GM12878 (cell line): ENCODE measurements at regions not wholly inside any gene's neighbourhood (a gene's known extent, or its start where the extent isn't known, plus 50 kb on each side); places are given as distances from the start of the nearest gene placed in this dataset.

Experiments
- ATAC-seq: fragments of 200-7000 bp; cut with Tn5 transposase; 3 replicates; pipeline ENCODE4 v1.9.1; 2020; ENCODE audit warnings: mild to moderate bottlenecking, moderate library complexity
- BruUV-seq: library from RNA; stranded (reverse); fragments of 400-500 nt; replicated peaks from 2 replicates; lab custom pipeline; 2021; lab: Mats Ljungman, UMichigan
- CTCF ChIA-PET: fragments of 300-600 bp; sonication (Branson Sonifier 250); formaldehyde crosslinking; extraction: SDS; loops from one replicate; lab custom pipeline; 2021; ENCODE audit warnings: inconsistent platforms; lab: Yijun Ruan, JAX
- POLR2A ChIA-PET: fragments of 350-600 bp; formaldehyde crosslinking; extraction: SDS; loops from one replicate; lab custom pipeline; 2021; ENCODE audit warnings: inconsistent platforms; lab: Charles Lee
- RAD21 ChIA-PET: fragments of 300-600 bp; sonication (Branson Sonifier 250); formaldehyde crosslinking; loops from one replicate; lab custom pipeline; 2023; ENCODE audit warnings: antibody characterized with exemption; ENCODE audit not compliant: unreplicated experiment; lab: Charles Lee
- SMC1A ChIA-PET: fragments of 300-600 bp; sonication (Branson Sonifier 250); formaldehyde crosslinking; loops from one replicate; lab custom pipeline; 2023; ENCODE audit not compliant: unreplicated experiment, uncharacterized antibody; lab: Charles Lee
- DNase-seq: peaks from one replicate; pipeline ENCODE4 v3.0.0-alpha.2; 2011; ENCODE audit warnings: low read depth, low spot score
- FAIRE-seq: peaks from 3 replicates; lab custom pipeline; 2011; peaks lifted over from hg19 to GRCh38; lab: Jason Lieb, UNC
- H2AFZ ChIP-seq: 2 replicates; pipeline ENCODE4 v1.6.0; 2011; ENCODE audit warnings: low read depth, low read length, control low read depth; ENCODE audit not compliant: control insufficient read depth
- H3K27ac ChIP-seq: 2 replicates; pipeline ENCODE4 v1.5.1; 2011; ENCODE audit warnings: control low read depth; ENCODE audit not compliant: control insufficient read depth, insufficient read depth
- H3K27me3 ChIP-seq, 2 experiments: replicated peaks in 1 of 2; 2 replicates each; pipeline versions ENCODE4 v1.6.0 to v1.6.1; 2011; ENCODE audit warnings: low read length in 1 of 2; ENCODE audit not compliant: control insufficient read depth in 2 of 2, insufficient read depth in 2 of 2
- H3K36me3 ChIP-seq, 2 experiments: 2 replicates each; pipeline ENCODE4 v1.5.1; 2011; ENCODE audit warnings: low read length in 1 of 2; ENCODE audit not compliant: control insufficient read depth in 2 of 2, insufficient read depth in 2 of 2
- H3K4me1 ChIP-seq: 2 replicates; pipeline ENCODE4 v1.6.1; 2011; ENCODE audit warnings: mild to moderate bottlenecking, low read length, moderate library complexity, mixed read lengths; ENCODE audit not compliant: control insufficient read depth, insufficient read depth
- H3K4me2 ChIP-seq: 2 replicates; pipeline ENCODE4 v1.6.0; 2011; ENCODE audit warnings: control low read depth; ENCODE audit not compliant: control insufficient read depth, insufficient read depth
- H3K4me3 ChIP-seq: fragments of 200-600 bp; sonication (generic); 2 replicates; pipeline ENCODE4 v1.5.1; 2016
- H3K79me2 ChIP-seq: 2 replicates; pipeline ENCODE4 v1.6.0; 2011; ENCODE audit warnings: low read length; ENCODE audit not compliant: control insufficient read depth, insufficient read depth
- H3K9ac ChIP-seq: 2 replicates; pipeline ENCODE4 v1.8.0; 2011; ENCODE audit warnings: low read length, control low read depth, mixed read lengths; ENCODE audit not compliant: control insufficient read depth, insufficient read depth
- H3K9me3 ChIP-seq: replicated peaks from 3 replicates; pipeline ENCODE4 v1.5.1; 2011; ENCODE audit warnings: mild to moderate bottlenecking, low read length; ENCODE audit not compliant: control insufficient read depth, insufficient read depth
- H4K20me1 ChIP-seq: 2 replicates; pipeline ENCODE4 v1.6.0; 2011; ENCODE audit not compliant: control insufficient read depth, insufficient read depth
- CREM ChIP-seq: IDR thresholded peaks from 2 replicates; pipeline ENCODE4 v1.6.1; 2014; ENCODE audit warnings: antibody characterized with exemption, low read depth
- MYC ChIP-seq: IDR thresholded peaks from 2 replicates; pipeline ENCODE4 v1.6.1; 2011; ENCODE audit warnings: mild to moderate bottlenecking, low read length, moderate library complexity, inconsistent platforms; ENCODE audit not compliant: insufficient read depth, insufficient replicate concordance, insufficient read length, severe bottlenecking
- POLR2AphosphoS2 ChIP-seq: IDR thresholded peaks from 2 replicates; pipeline ENCODE4 v1.6.1; 2011; ENCODE audit warnings: low read depth, mild to moderate bottlenecking, low read length, improper control_type of control experiment, moderate library complexity
- RBBP5 ChIP-seq: fragments of 200-600 bp; sonication (generic); conservative IDR thresholded peaks from 2 replicates; pipeline ENCODE4 v1.6.1; 2016
- SMAD5 ChIP-seq: IDR thresholded peaks from 2 replicates; pipeline ENCODE4 v1.6.1; 2016; ENCODE audit warnings: antibody characterized with exemption, low read depth
- STAT1 ChIP-seq: fragments of 450-650 bp; conservative IDR thresholded peaks from 2 replicates; pipeline ENCODE4 v1.6.1; 2014; ENCODE audit warnings: antibody characterized with exemption, mild to moderate bottlenecking
- WGBS: methylation state at CpG from one replicate; pipeline ENCODE4 v1.1.6; 2016; ENCODE audit warnings: low lambda C conversion rate; ENCODE audit not compliant: insufficient replicate concordance, insufficient coverage; ENCODE audit errors: missing lambda C conversion rate; 5-methylcytosine and 5-hydroxymethylcytosine counted together
- in situ Hi-C: fragments of 300-500 bp; cut with MboI; formaldehyde crosslinking; loops from 9 replicates; pipeline ENCODE4 v1.14.3; 2018; ENCODE audit warnings: mixed read lengths
- intact Hi-C: fragments of 100-400 bp; cut with micrococcal nuclease; formaldehyde crosslinking; loops from one replicate; pipeline ENCODE4 v1.14.2; 2022; ENCODE audit not compliant: unreplicated experiment
- TF ChIP-seq, protein P1 (sequence below): fragments of 450-650 bp; IDR thresholded peaks from 2 replicates; pipeline ENCODE4 v1.6.1; 2017; ENCODE audit warnings: low read depth, mild to moderate bottlenecking, moderate library complexity
- TF ChIP-seq, protein P2 (sequence below): IDR thresholded peaks from 2 replicates; pipeline ENCODE4 v1.6.1; 2011; ENCODE audit warnings: low read depth, mild to moderate bottlenecking, low read length, moderate library complexity, borderline replicate concordance; ENCODE audit errors: extremely low read depth
- TF ChIP-seq, protein P3 (sequence below): fragments of 450-650 bp; IDR thresholded peaks from 2 replicates; pipeline ENCODE4 v1.6.1; 2016; ENCODE audit warnings: mild to moderate bottlenecking

DNA sequence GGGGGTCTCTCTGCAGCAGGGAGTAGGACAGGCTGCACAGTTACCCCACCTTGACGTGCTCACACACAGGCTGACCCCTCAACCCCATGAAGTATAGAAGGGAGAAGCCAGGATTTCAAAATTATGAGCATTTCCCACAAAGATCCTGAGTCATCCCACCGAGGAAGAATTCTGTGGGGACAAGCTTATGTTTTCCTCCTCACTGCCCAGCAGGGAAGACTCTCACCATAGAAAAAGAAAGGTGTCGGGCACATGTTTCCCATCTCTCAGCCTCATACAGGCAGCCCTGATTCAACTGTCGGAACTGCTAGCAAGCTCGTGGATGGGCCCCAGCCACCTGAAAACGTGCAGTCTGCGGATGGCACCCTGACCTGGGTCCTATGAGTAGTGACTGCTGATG is 499.7 kb upstream of the MKI67 start:
- ChIA-PET POLR2A (no interaction called here), RAD21 (no interaction called here), SMC1A (no interaction called here), CTCF (no interaction called here)
- Histone ChIP-seq H3K4me3 (no peak overlapping the region), H3K9me3 (no peaks in the 10 kb centered on the region), H2AFZ (no peak overlapping the region), H3K36me3 (no peaks in the 10 kb centered on the region), H4K20me1 (no peaks in the 10 kb centered on the region), H3K4me1 (no peaks in the 10 kb centered on the region), H3K79me2 (no peaks in the 10 kb centered on the region), H3K27ac (no peak overlapping the region), H3K27me3 (no peaks in the 10 kb centered on the region), H3K4me2 (no peak overlapping the region), H3K9ac (no peak overlapping the region)
- TF ChIP-seq CREM = no peak
- no peak for TF ChIP-seq STAT1
- no peak for TF ChIP-seq RBBP5
- no peak for TF ChIP-seq SMAD5
- TF ChIP-seq, protein P1, sequence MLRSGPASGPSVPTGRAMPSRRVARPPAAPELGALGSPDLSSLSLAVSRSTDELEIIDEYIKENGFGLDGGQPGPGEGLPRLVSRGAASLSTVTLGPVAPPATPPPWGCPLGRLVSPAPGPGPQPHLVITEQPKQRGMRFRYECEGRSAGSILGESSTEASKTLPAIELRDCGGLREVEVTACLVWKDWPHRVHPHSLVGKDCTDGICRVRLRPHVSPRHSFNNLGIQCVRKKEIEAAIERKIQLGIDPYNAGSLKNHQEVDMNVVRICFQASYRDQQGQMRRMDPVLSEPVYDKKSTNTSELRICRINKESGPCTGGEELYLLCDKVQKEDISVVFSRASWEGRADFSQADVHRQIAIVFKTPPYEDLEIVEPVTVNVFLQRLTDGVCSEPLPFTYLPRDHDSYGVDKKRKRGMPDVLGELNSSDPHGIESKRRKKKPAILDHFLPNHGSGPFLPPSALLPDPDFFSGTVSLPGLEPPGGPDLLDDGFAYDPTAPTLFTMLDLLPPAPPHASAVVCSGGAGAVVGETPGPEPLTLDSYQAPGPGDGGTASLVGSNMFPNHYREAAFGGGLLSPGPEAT = no peak
- TF ChIP-seq POLR2AphosphoS2 = no peak
- TF ChIP-seq, protein P2, sequence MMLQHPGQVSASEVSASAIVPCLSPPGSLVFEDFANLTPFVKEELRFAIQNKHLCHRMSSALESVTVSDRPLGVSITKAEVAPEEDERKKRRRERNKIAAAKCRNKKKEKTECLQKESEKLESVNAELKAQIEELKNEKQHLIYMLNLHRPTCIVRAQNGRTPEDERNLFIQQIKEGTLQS = no peak
- TF ChIP-seq, protein P3, sequence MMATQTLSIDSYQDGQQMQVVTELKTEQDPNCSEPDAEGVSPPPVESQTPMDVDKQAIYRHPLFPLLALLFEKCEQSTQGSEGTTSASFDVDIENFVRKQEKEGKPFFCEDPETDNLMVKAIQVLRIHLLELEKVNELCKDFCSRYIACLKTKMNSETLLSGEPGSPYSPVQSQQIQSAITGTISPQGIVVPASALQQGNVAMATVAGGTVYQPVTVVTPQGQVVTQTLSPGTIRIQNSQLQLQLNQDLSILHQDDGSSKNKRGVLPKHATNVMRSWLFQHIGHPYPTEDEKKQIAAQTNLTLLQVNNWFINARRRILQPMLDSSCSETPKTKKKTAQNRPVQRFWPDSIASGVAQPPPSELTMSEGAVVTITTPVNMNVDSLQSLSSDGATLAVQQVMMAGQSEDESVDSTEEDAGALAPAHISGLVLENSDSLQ = no peak
- no peak for TF ChIP-seq MYC
- intact Hi-C loops (no loop called here), in situ Hi-C loops (no loop called here)
- no TSS peak for BruUV-seq
- FAIRE-seq (no peak), DNase-seq (no peak), ATAC-seq (no peak)
- WGBS = 8% methylated on average over 7 of the region's 7 CpGs
